HepG2 (cell line): ENCODE measurements at regions not wholly inside any gene's neighbourhood (a gene's known extent, or its start where the extent isn't known, plus 50 kb on each side); places are given as distances from the start of the nearest gene placed in this dataset.

Source experiments
- ATAC-seq: fragments of 200-7000 bp; cut with Tn5 transposase; 3 replicates; pipeline ENCODE4 v1.9.1; 2020; ENCODE audit warnings: mild to moderate bottlenecking, moderate library complexity
- BruUV-seq: library from RNA; stranded (reverse); fragments of 400-500 nt; replicated peaks from 2 replicates; lab custom pipeline; 2021; lab: Mats Ljungman, UMichigan
- CTCF ChIA-PET: fragments of 300-600 bp; formaldehyde crosslinking; extraction: SDS; loops from one replicate; lab custom pipeline; 2021; ENCODE audit warnings: low total read pairs, inconsistent platforms, low intra/inter-chr PET ratio; lab: Yijun Ruan, JAX
- POLR2A ChIA-PET: fragments of 350-600 bp; sonication (Branson Sonifier 250); formaldehyde crosslinking; loops from one replicate; lab custom pipeline; 2020; ENCODE audit warnings: antibody characterized with exemption, inconsistent platforms; lab: Yijun Ruan, JAX
- DNase-seq: peaks from one replicate; pipeline ENCODE4 v3.0.0-alpha.2; 2015; ENCODE audit warnings: low spot score
- FAIRE-seq: peaks from 3 replicates; lab custom pipeline; 2011; peaks lifted over from hg19 to GRCh38; lab: Jason Lieb, UNC
- H2AFZ ChIP-seq: one replicate; pipeline ENCODE4 v1.6.1; 2011; ENCODE audit warnings: low read length, inconsistent platforms
- H3K27ac ChIP-seq: fragments of 300-600 bp; 3 replicates; pipeline ENCODE4 v1.8.0; 2011; ENCODE audit warnings: mixed run types, mild to moderate bottlenecking, mixed read lengths, low read length, inconsistent platforms; ENCODE audit not compliant: insufficient read depth; ENCODE audit errors: extremely low read length
- H3K27me3 ChIP-seq, 2 experiments: fragments of 200-600 bp in 1 of 2; 2 replicates in 1 of 2; 3 replicates in 1 of 2; pipeline versions ENCODE4 v1.6.0 to v1.8.0; 2011; ENCODE audit warnings: low read length in 2 of 2, mild to moderate bottlenecking in 2 of 2, moderate library complexity in 2 of 2, inconsistent platforms in 1 of 2; ENCODE audit not compliant: insufficient read depth in 2 of 2, control insufficient read depth in 1 of 2
- H3K36me3 ChIP-seq, 2 experiments: fragments of 200-600 bp in 1 of 2; replicated peaks in 1 of 2; 2 replicates in 1 of 2; 3 replicates in 1 of 2; pipeline versions ENCODE4 v1.5.1 to v1.8.0; 2011; ENCODE audit warnings: low read length in 2 of 2, inconsistent platforms in 1 of 2; ENCODE audit not compliant: insufficient read depth in 2 of 2, control insufficient read depth in 1 of 2
- H3K4me1 ChIP-seq: 2 replicates; pipeline ENCODE4 v1.5.1; 2012; ENCODE audit warnings: low read length, inconsistent platforms; ENCODE audit not compliant: insufficient read depth
- H3K4me2 ChIP-seq: 2 replicates; pipeline ENCODE4 v1.6.0; 2011; ENCODE audit warnings: low read depth, low read length, inconsistent platforms
- H3K4me3 ChIP-seq, 3 experiments: fragments of 200-600 bp in 1 of 3; sonication (generic), shearing (Covaris generic) in 1 of 3; replicated peaks in 1 of 3; 2 replicates each; pipeline ENCODE4 v1.5.1; 2011 to 2016; ENCODE audit warnings: low read length in 3 of 3, inconsistent platforms in 2 of 3, low read depth in 2 of 3, mild to moderate bottlenecking in 2 of 3, control low read depth in 1 of 3, mixed read lengths in 1 of 3; ENCODE audit not compliant: insufficient read depth in 1 of 3
- H3K79me2 ChIP-seq: one replicate; pipeline ENCODE4 v1.6.1; 2011; ENCODE audit warnings: low read length, inconsistent platforms; ENCODE audit not compliant: insufficient read depth
- H3K9ac ChIP-seq: 2 replicates; pipeline ENCODE4 v1.6.0; 2011; ENCODE audit warnings: mild to moderate bottlenecking, low read depth, low read length, inconsistent platforms; ENCODE audit not compliant: insufficient read depth
- H3K9me3 ChIP-seq: 2 replicates; pipeline ENCODE4 v1.5.1; 2012; ENCODE audit warnings: mild to moderate bottlenecking, low read length
- H4K20me1 ChIP-seq: 2 replicates; pipeline ENCODE4 v1.6.0; 2011; ENCODE audit warnings: inconsistent platforms, mild to moderate bottlenecking, low read length, moderate library complexity; ENCODE audit not compliant: insufficient read depth
- CHCHD3 ChIP-seq: sonication (generic); formaldehyde crosslinking; IDR thresholded peaks from 2 replicates; pipeline ENCODE4 v1.8.0; 2022; ENCODE audit warnings: mild to moderate bottlenecking, missing genetic modification reagents, moderate library complexity
- GPBP1L1 ChIP-seq: sonication (generic); formaldehyde crosslinking; IDR thresholded peaks from 2 replicates; pipeline ENCODE4 v1.5.0; 2020; ENCODE audit warnings: mild to moderate bottlenecking, missing genetic modification reagents
- HIC2 ChIP-seq: sonication (generic); formaldehyde crosslinking; IDR thresholded peaks from 2 replicates; pipeline ENCODE4 v1.9.0; 2022; ENCODE audit warnings: low read depth, missing genetic modification reagents
- HMGA1 ChIP-seq: sonication (generic); formaldehyde crosslinking; conservative IDR thresholded peaks from 2 replicates; pipeline ENCODE4 v1.4.0; 2020; ENCODE audit warnings: missing genetic modification reagents
- MED13 ChIP-seq: sonication (generic); formaldehyde crosslinking; IDR thresholded peaks from 2 replicates; pipeline ENCODE4 v1.5.0; 2020; ENCODE audit warnings: missing genetic modification reagents
- PRMT3 ChIP-seq: sonication (generic); formaldehyde crosslinking; IDR thresholded peaks from 2 replicates; pipeline ENCODE4 v1.8.1; 2022; ENCODE audit warnings: low read depth, mild to moderate bottlenecking, moderate library complexity, missing genetic modification reagents, borderline replicate concordance
- RAD21 ChIP-seq: fragments of 450-650 bp; formaldehyde crosslinking; IDR thresholded peaks from 2 replicates; pipeline ENCODE4 v1.5.0; 2020; ENCODE audit warnings: mild to moderate bottlenecking
- RFXANK ChIP-seq: IDR thresholded peaks from 2 replicates; pipeline ENCODE4 v1.6.1; 2016
- SP1 ChIP-seq, 2 experiments: fragments of 450-650 bp in 1 of 2; sonication (generic) in 1 of 2; formaldehyde crosslinking in 1 of 2; IDR thresholded peaks; 2 replicates each; pipeline versions ENCODE4 v1.4.0 to v1.6.1; 2016 to 2020; ENCODE audit warnings: missing genetic modification reagents in 1 of 2
- ZFP37 ChIP-seq: sonication (generic); formaldehyde crosslinking; IDR thresholded peaks from 2 replicates; pipeline ENCODE4 v1.4.0; 2020; ENCODE audit warnings: missing genetic modification reagents, borderline replicate concordance
- ZNF10 ChIP-seq: sonication (generic); formaldehyde crosslinking; IDR thresholded peaks from 2 replicates; pipeline ENCODE4 v1.4.0; 2020; ENCODE audit warnings: mild to moderate bottlenecking, low read depth, missing genetic modification reagents, borderline replicate concordance
- ZNF30 ChIP-seq: sonication (generic); formaldehyde crosslinking; IDR thresholded peaks from 2 replicates; pipeline ENCODE4 v1.5.0; 2020; ENCODE audit warnings: mild to moderate bottlenecking, missing genetic modification reagents
- ZNF367 ChIP-seq: sonication (generic); formaldehyde crosslinking; IDR thresholded peaks from 2 replicates; pipeline ENCODE4 v1.4.0; 2020; ENCODE audit warnings: missing genetic modification reagents, borderline replicate concordance
- ZNF460 ChIP-seq: sonication (generic); formaldehyde crosslinking; IDR thresholded peaks from 2 replicates; pipeline ENCODE4 v1.5.1; 2020; ENCODE audit warnings: missing genetic modification reagents, mild to moderate bottlenecking, borderline replicate concordance
- ZNF629 ChIP-seq: sonication (generic); formaldehyde crosslinking; conservative IDR thresholded peaks from 2 replicates; pipeline ENCODE4 v1.5.0; 2020; ENCODE audit warnings: missing genetic modification reagents
- ZNF670 ChIP-seq: sonication (generic); formaldehyde crosslinking; IDR thresholded peaks from 2 replicates; pipeline ENCODE4 v1.8.0; 2022; ENCODE audit warnings: mild to moderate bottlenecking, missing genetic modification reagents, borderline replicate concordance
- ZNF720 ChIP-seq: sonication (generic); formaldehyde crosslinking; IDR thresholded peaks from 2 replicates; pipeline ENCODE4 v1.4.0; 2020; ENCODE audit warnings: missing genetic modification reagents
- ZNF782 ChIP-seq: sonication (generic); formaldehyde crosslinking; IDR thresholded peaks from 2 replicates; pipeline ENCODE4 v1.4.0; 2020; ENCODE audit warnings: missing genetic modification reagents, mild to moderate bottlenecking, borderline replicate concordance
- WGBS: methylation state at CpG from one replicate; pipeline ENCODE4 v1.1.6; 2017; ENCODE audit warnings: low lambda C conversion rate; 5-methylcytosine and 5-hydroxymethylcytosine counted together
- in situ Hi-C: cut with HindIII; loops from 2 replicates; pipeline ENCODE4 v1.10.0; 2017; ENCODE audit warnings: low pct_unique_long_range_greater_than_20kb; ENCODE audit not compliant: extremely low pct_ligation_motif_present
- intact Hi-C: fragments of 100-400 bp; cut with micrococcal nuclease; formaldehyde crosslinking; loops from one replicate; pipeline ENCODE4 v1.10.0; 2022; ENCODE audit not compliant: unreplicated experiment

- Histone ChIP-seq H3K36me3 (no peaks in the 10 kb centered on the region), H3K9ac (no peak overlapping the region), H4K20me1 (no peaks in the 10 kb centered on the region), H2AFZ (no peak overlapping the region), H3K79me2 (no peaks in the 10 kb centered on the region), H3K27ac (no peak overlapping the region), H3K4me1 (no peaks in the 10 kb centered on the region), H3K9me3 (no peaks in the 10 kb centered on the region), H3K27me3 (peaks cover 3 to 29% of the 10 kb centered on the region in 2 experiments; a peak in 3 of 5 replicates), H3K4me3 (no peak overlapping the region), H3K4me2 (no peak overlapping the region)
- no TSS peak for BruUV-seq
- no peak for DNase-seq
- ChIA-PET POLR2A (no interaction called here), CTCF (no interaction called here)
- in situ Hi-C loops (no loop called here), intact Hi-C loops (no loop called here)
- WGBS = under 1% methylated on average over 5 of the region's 5 CpGs
- FAIRE-seq = no peak
- no peak for ATAC-seq
- TF ChIP-seq MED13 (no peak), ZNF629 (no peak), ZNF460 (no peak), HMGA1 (CRISPR knock-in tag) (no peak)
Observed at GRCh38 chr20:4332121-4332860, 83.2 kb upstream of the ADRA1D start.

- ATAC-seq (no peak), DNase-seq (no peak), FAIRE-seq (no peak)
- Histone ChIP-seq H3K4me2 (no peak overlapping the region), H2AFZ (no peak overlapping the region), H4K20me1 (no peaks in the 10 kb centered on the region), H3K27ac (no peak overlapping the region), H3K9ac (no peak overlapping the region), H3K4me3 (no peak overlapping the region), H3K79me2 (no peaks in the 10 kb centered on the region), H3K27me3 (peaks cover 3 to 21% of the 10 kb centered on the region in 2 experiments; a peak in 3 of 5 replicates), H3K9me3 (no peaks in the 10 kb centered on the region), H3K4me1 (no peaks in the 10 kb centered on the region), H3K36me3 (no peaks in the 10 kb centered on the region)
- intact Hi-C loops (no loop called here), in situ Hi-C loops (no loop called here)
- no TSS peak for BruUV-seq
- 4% methylated on average over 5 of the region's 5 CpGs for WGBS
- POLR2A ChIA-PET = no interaction called here
- CTCF ChIA-PET = no interaction called here
- no peak for TF ChIP-seq ZNF10 (CRISPR knock-in tag)
- no peak for TF ChIP-seq ZNF367 (CRISPR knock-in tag)
- TF ChIP-seq ZNF670 = no peak
- no peak for TF ChIP-seq RAD21
- no peak for TF ChIP-seq RFXANK (CRISPR knock-in tag)
- TF ChIP-seq ZNF30 (CRISPR knock-in tag) = no peak
- no peak for TF ChIP-seq ZNF782 (CRISPR knock-in tag)
- no peak for TF ChIP-seq CHCHD3 (CRISPR knock-in tag)
- no peak for TF ChIP-seq ZFP37
- TF ChIP-seq ZNF720 (CRISPR knock-in tag) = no peak
- no peak for TF ChIP-seq PRMT3
- TF ChIP-seq HIC2 (CRISPR knock-in tag) = no peak
- no peak for TF ChIP-seq GPBP1L1 (CRISPR knock-in tag)
- TF ChIP-seq SP1 (IDR thresholded peaks at IDR 0.05) = no peak
- TF ChIP-seq SP1 (CRISPR knock-in tag; IDR thresholded peaks at IDR 0.05) = no peak
Observed at GRCh38 chr20:4330011-4330410, 80.9 kb upstream of the ADRA1D start.
